ENCODE measurements at regions not wholly inside any gene's neighbourhood (a gene's known extent, or its start where the extent isn't known, plus 50 kb on each side); places are given as distances from the start of the nearest gene placed in this dataset.

- TF ChIP-seq CTCF (IDR thresholded peaks at IDR 0.05) (no peak), POLR2A (IDR thresholded peaks at IDR 0.05) (no peak)
These were observed 472.1 kb downstream of the NLGN4X start for GRCh38 chrX:5756616-5757015.
